A549 (cell line): ENCODE measurements at regions not wholly inside any gene's neighbourhood (a gene's known extent, or its start where the extent isn't known, plus 50 kb on each side); places are given as distances from the start of the nearest gene placed in this dataset.

ENCODE experiments used
- ATAC-seq, 2 experiments: fragments of 200-7000 bp in 1 of 2; fragments of >200 bp in 1 of 2; cut with Nextera tagmentation in 1 of 2; cut with Tn5 transposase in 1 of 2; 3 replicates each; pipeline versions ENCODE4 v1.8.0 to v1.9.1; 2018 to 2020; ENCODE audit warnings: mild to moderate bottlenecking in 1 of 2, moderate library complexity in 1 of 2
- CTCF ChIA-PET: fragments of 300-600 bp; sonication (Branson Sonifier 250); formaldehyde crosslinking; extraction: SDS; loops from one replicate; lab custom pipeline; 2021; ENCODE audit warnings: antibody characterized with exemption, inconsistent platforms; lab: Yijun Ruan, JAX
- POLR2A ChIA-PET: fragments of 350-600 bp; formaldehyde crosslinking; extraction: SDS; loops from one replicate; lab custom pipeline; 2021; ENCODE audit warnings: antibody characterized with exemption, inconsistent platforms; lab: Yijun Ruan, JAX
- DNase-seq, 2 experiments: peaks; one replicate each; pipeline versions ENCODE4 v3.0.0 to v3.0.0-alpha.2; 2011 to 2016; ENCODE audit warnings: low read depth in 1 of 2, low spot score in 1 of 2
- FAIRE-seq: peaks from 2 replicates; lab custom pipeline; 2011; peaks lifted over from hg19 to GRCh38; lab: Jason Lieb, UNC
- H3K27ac ChIP-seq, 2 experiments: fragments of >200 bp; sonication (Bioruptor Twin); formaldehyde crosslinking; 3 replicates each; pipeline ENCODE4 v1.5.1; 2016 to 2017
- H3K4me1 ChIP-seq: fragments of >200 bp; sonication (Bioruptor Twin); formaldehyde crosslinking; 3 replicates; pipeline ENCODE4 v1.6.1; 2016
- H3K4me2 ChIP-seq: fragments of >200 bp; sonication (Bioruptor Twin); formaldehyde crosslinking; 3 replicates; pipeline ENCODE4 v1.6.1; 2016
- H3K4me3 ChIP-seq: fragments of >200 bp; sonication (Bioruptor Twin); formaldehyde crosslinking; 3 replicates; pipeline ENCODE4 v1.5.1; 2016
- H3K9me3 ChIP-seq: fragments of >200 bp; sonication (Bioruptor Twin); formaldehyde crosslinking; 3 replicates; pipeline ENCODE4 v1.6.1; 2016
- BCL3 ChIP-seq: fragments of >200 bp; sonication (Bioruptor Twin); formaldehyde crosslinking; IDR thresholded peaks from 3 replicates; pipeline ENCODE4 v1.6.1; 2016
- CBX8 ChIP-seq: fragments of 200-600 bp; sonication (generic); IDR thresholded peaks from 2 replicates; pipeline ENCODE4 v1.6.1; 2016
- EHF ChIP-seq: fragments of 250-450 bp; sonication (Bioruptor Pico); IDR thresholded peaks from 2 replicates; pipeline ENCODE4 v1.5.0; 2020; ENCODE audit warnings: mild to moderate bottlenecking
- EHMT2 ChIP-seq: fragments of 200-600 bp; sonication (generic); IDR thresholded peaks from 2 replicates; pipeline ENCODE4 v1.6.1; 2016; ENCODE audit warnings: antibody characterized with exemption, low read depth, mild to moderate bottlenecking, moderate library complexity
- ESRRA ChIP-seq: fragments of 150-350 bp; IDR thresholded peaks from 2 replicates; pipeline ENCODE4 v1.6.1; 2014; ENCODE audit warnings: mild to moderate bottlenecking, low read length, borderline replicate concordance
- FOSL2 ChIP-seq, 2 experiments: fragments of 450-650 bp in 1 of 2; fragments of >200 bp in 1 of 2; sonication (Bioruptor Twin) in 1 of 2; formaldehyde crosslinking; IDR thresholded peaks; 2 replicates each; pipeline versions ENCODE4 v1.5.0 to v1.6.1; 2016 to 2020; ENCODE audit warnings: mild to moderate bottlenecking in 1 of 2, moderate library complexity in 1 of 2
- FOXS1 ChIP-seq: fragments of 250-450 bp; sonication (Bioruptor Pico); IDR thresholded peaks from 2 replicates; pipeline ENCODE4 v1.5.0; 2020; ENCODE audit warnings: mild to moderate bottlenecking, moderate library complexity
- HOXA7 ChIP-seq: fragments of 250-450 bp; sonication (Bioruptor Pico); IDR thresholded peaks from 2 replicates; pipeline ENCODE4 v1.5.0; 2020; ENCODE audit warnings: mild to moderate bottlenecking, moderate library complexity
- HOXB5 ChIP-seq: fragments of 250-450 bp; sonication (Bioruptor Pico); IDR thresholded peaks from 2 replicates; pipeline ENCODE4 v1.5.0; 2020; ENCODE audit warnings: mild to moderate bottlenecking, moderate library complexity
- JUN ChIP-seq, 2 experiments: fragments of >200 bp; sonication (Bioruptor Twin); formaldehyde crosslinking; IDR thresholded peaks; 2 replicates in 1 of 2; 3 replicates in 1 of 2; pipeline ENCODE4 v1.6.1; 2016 to 2017
- MYC ChIP-seq: IDR thresholded peaks from 2 replicates; pipeline ENCODE4 v1.6.1; 2012; ENCODE audit warnings: mild to moderate bottlenecking, inconsistent platforms, low read length, improper control_type of control experiment, borderline replicate concordance
- NR3C1 ChIP-seq: fragments of >200 bp; sonication (Bioruptor Twin); formaldehyde crosslinking; IDR thresholded peaks from 3 replicates; pipeline ENCODE4 v1.6.1; 2017
- POLR2AphosphoS2 ChIP-seq: conservative IDR thresholded peaks from 2 replicates; pipeline ENCODE4 v1.6.1; 2012; ENCODE audit warnings: low read length, improper control_type of control experiment, inconsistent platforms
- RARB ChIP-seq: fragments of 250-450 bp; sonication (Bioruptor Pico); IDR thresholded peaks from 2 replicates; pipeline ENCODE4 v1.8.0; 2021; ENCODE audit warnings: mild to moderate bottlenecking, moderate library complexity
- RFX5 ChIP-seq: fragments of 450-650 bp; IDR thresholded peaks from 2 replicates; pipeline ENCODE4 v1.7.1; 2014; ENCODE audit warnings: antibody characterized with exemption, mild to moderate bottlenecking, moderate library complexity
- RNF2 ChIP-seq: fragments of 200-600 bp; sonication (generic); IDR thresholded peaks from 2 replicates; pipeline ENCODE4 v1.6.1; 2016; ENCODE audit warnings: low read depth, mild to moderate bottlenecking, antibody characterized with exemption, moderate library complexity, borderline replicate concordance
- USF2 ChIP-seq: fragments of 450-650 bp; IDR thresholded peaks from 2 replicates; pipeline ENCODE4 v1.6.1; 2014; ENCODE audit warnings: antibody characterized with exemption
- ZSCAN20 ChIP-seq: fragments of 250-450 bp; sonication (Bioruptor Pico); IDR thresholded peaks from 2 replicates; pipeline ENCODE4 v1.8.0; 2022; ENCODE audit warnings: mild to moderate bottlenecking, moderate library complexity
- WGBS: methylation state at CpG from one replicate; pipeline ENCODE4 v1.1.6; 2017; ENCODE audit errors: missing lambda C conversion rate; 5-methylcytosine and 5-hydroxymethylcytosine counted together
- TF ChIP-seq, protein P1 (sequence below): fragments of 200-600 bp; sonication (generic); IDR thresholded peaks from 2 replicates; pipeline ENCODE4 v1.6.1; 2016; ENCODE audit warnings: antibody characterized with exemption, mild to moderate bottlenecking, moderate library complexity
- TF ChIP-seq, protein P2 (sequence below): IDR thresholded peaks from 2 replicates; pipeline ENCODE4 v1.6.1; 2012

GRCh38 chr2:147355706-147356105 is 489.1 kb upstream of the ACVR2A start:
- 53% methylated on average over 4 of the region's 4 CpGs for WGBS
- H3K27ac ChIP-seq, result no peak overlapping the region
- CTCF ChIA-PET, result no interaction called here
- H3K4me3 ChIP-seq, result no peak overlapping the region
- H3K9me3 ChIP-seq, result no peaks in the 10 kb centered on the region
- no peak for ATAC-seq
- H3K4me1 ChIP-seq, result no peaks in the 10 kb centered on the region
- FAIRE-seq, result no peak
- POLR2A ChIA-PET, result no interaction called here
- TF ChIP-seq HOXA7 (no peak), NR3C1 (no peak), CBX8 (no peak), RNF2 (no peak), EHMT2 (no peak), FOXS1 (CRISPR knock-in tag) (no peak)
- DNase-seq, result no peak
- no peak overlapping the region for H3K4me2 ChIP-seq

GRCh38 chr2:147353072-147353381 is 491.8 kb upstream of the ACVR2A start:
- TF ChIP-seq RFX5, result no peak
- TF ChIP-seq, protein P1, sequence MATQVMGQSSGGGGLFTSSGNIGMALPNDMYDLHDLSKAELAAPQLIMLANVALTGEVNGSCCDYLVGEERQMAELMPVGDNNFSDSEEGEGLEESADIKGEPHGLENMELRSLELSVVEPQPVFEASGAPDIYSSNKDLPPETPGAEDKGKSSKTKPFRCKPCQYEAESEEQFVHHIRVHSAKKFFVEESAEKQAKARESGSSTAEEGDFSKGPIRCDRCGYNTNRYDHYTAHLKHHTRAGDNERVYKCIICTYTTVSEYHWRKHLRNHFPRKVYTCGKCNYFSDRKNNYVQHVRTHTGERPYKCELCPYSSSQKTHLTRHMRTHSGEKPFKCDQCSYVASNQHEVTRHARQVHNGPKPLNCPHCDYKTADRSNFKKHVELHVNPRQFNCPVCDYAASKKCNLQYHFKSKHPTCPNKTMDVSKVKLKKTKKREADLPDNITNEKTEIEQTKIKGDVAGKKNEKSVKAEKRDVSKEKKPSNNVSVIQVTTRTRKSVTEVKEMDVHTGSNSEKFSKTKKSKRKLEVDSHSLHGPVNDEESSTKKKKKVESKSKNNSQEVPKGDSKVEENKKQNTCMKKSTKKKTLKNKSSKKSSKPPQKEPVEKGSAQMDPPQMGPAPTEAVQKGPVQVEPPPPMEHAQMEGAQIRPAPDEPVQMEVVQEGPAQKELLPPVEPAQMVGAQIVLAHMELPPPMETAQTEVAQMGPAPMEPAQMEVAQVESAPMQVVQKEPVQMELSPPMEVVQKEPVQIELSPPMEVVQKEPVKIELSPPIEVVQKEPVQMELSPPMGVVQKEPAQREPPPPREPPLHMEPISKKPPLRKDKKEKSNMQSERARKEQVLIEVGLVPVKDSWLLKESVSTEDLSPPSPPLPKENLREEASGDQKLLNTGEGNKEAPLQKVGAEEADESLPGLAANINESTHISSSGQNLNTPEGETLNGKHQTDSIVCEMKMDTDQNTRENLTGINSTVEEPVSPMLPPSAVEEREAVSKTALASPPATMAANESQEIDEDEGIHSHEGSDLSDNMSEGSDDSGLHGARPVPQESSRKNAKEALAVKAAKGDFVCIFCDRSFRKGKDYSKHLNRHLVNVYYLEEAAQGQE, result no peak
- no peak for TF ChIP-seq RARB (CRISPR knock-in tag)
- TF ChIP-seq, protein P2, sequence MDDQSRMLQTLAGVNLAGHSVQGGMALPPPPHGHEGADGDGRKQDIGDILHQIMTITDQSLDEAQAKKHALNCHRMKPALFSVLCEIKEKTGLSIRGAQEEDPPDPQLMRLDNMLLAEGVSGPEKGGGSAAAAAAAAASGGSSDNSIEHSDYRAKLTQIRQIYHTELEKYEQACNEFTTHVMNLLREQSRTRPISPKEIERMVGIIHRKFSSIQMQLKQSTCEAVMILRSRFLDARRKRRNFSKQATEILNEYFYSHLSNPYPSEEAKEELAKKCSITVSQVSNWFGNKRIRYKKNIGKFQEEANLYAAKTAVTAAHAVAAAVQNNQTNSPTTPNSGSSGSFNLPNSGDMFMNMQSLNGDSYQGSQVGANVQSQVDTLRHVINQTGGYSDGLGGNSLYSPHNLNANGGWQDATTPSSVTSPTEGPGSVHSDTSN, result no peak
- TF ChIP-seq MYC, result no peak
- no peak for TF ChIP-seq EHF
- no peak for TF ChIP-seq RNF2
- TF ChIP-seq ZSCAN20, result no peak
- TF ChIP-seq USF2, result no peak
- no peak for TF ChIP-seq ESRRA
- TF ChIP-seq POLR2AphosphoS2, result no peak
- TF ChIP-seq FOSL2 (IDR thresholded peaks at IDR 0.05), result no peak
- no peak for TF ChIP-seq FOSL2 (CRISPR knock-in tag; IDR thresholded peaks at IDR 0.05)
- no peak for TF ChIP-seq JUN (IDR thresholded peaks at IDR 0.05)
- TF ChIP-seq HOXB5 (CRISPR knock-in tag), result no peak
- TF ChIP-seq BCL3, result no peak
- ChIA-PET POLR2A (no interaction called here), CTCF (no interaction called here)
- Histone ChIP-seq H3K27ac (no peak overlapping the region), H3K9me3 (no peaks in the 10 kb centered on the region), H3K4me2 (no peak overlapping the region), H3K4me3 (no peak overlapping the region), H3K4me1 (no peaks in the 10 kb centered on the region)
- ATAC-seq, result no peak
- no peak for FAIRE-seq
- no peak for DNase-seq
